Hematopoietic multipotent progenitor cell (in vitro differentiated cells): ENCODE measurements at regions not wholly inside any gene's neighbourhood (a gene's known extent, or its start where the extent isn't known, plus 50 kb on each side); places are given as distances from the start of the nearest gene placed in this dataset.

Source experiments
- DNase-seq, 3 donors: peaks; one replicate each; pipeline ENCODE4 v3.0.0-alpha.2; 2011 to 2015; ENCODE audit warnings: low read depth in 2 of 3, low spot score in 2 of 3

GRCh38 chr3:117278424-117279190, 569.0 kb downstream of the TUSC7 start:
- no peak for DNase-seq

- DNase-seq, result no peak
Observed at GRCh38 chr3:117281371-117281770, 571.8 kb downstream of the TUSC7 start.

GRCh38 chr3:117282566-117282965, 573.0 kb downstream of the TUSC7 start:
- no peak for DNase-seq

DNA sequence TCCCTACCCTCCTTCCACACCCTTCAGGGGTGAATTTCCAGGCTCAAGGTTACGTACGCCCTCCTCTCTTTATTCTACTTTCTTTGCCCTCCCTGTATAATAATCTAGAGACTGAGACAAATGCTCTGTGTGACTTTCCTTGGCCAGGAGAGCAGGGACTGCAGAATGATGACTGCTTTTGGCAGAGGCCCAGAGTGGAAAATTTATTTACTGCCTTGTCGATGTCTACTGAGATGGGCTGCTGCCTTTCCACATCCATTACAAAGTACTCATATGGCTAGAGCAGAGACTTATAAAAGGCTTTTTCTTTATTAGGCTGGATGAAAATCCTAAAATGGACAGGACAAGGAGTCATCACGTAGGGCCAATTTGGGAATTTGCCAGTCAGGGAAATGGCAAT, 576.2 kb downstream of the TUSC7 start:
- no peak for DNase-seq

DNA sequence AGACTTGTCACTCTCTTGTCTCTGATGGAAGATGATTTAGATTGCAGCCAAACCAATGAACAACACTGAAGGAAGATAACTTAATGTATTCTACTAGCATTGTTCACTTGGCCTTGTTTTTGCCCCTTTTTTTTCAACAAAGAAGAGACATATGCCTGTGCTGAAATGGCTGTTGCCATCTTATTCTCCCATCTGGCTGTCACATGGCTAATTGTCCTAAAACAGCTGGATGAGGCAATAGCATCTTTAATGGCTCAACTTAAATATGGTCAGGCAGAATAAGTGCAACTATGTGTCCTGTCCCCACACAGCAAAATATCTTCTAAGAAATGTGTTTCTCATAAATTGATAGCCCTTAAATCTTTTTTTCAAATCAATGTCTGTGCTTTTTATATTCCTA, 576.9 kb downstream of the TUSC7 start:
- DNase-seq, result no peak

DNA sequence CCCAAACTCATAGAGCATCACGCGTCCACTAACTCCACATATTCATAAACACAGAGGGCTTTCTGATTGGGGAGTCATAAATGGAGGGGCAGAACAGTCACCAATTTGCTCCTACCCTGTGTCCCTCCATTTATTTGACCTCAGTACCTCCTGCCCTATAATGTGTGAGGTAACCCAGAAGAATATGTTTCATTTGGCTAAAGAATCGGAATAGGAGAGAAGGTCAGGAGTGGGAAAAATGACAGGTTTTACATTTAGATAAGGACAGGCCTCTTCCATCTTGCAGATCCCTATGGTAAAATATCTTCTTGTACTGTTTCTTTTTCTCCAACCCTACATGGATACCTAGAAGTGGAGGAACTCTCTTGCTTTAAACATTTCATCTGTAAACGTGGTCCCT, 578.0 kb downstream of the TUSC7 start:
- no peak for DNase-seq

- no peak for DNase-seq
Observed at GRCh38 chr3:117291476-117291875, 581.9 kb downstream of the TUSC7 start.

- DNase-seq, result no peak
Observed at GRCh38 chr3:117297065-117297464, 587.5 kb downstream of the TUSC7 start.

GRCh38 chr3:117297541-117297940, 588.0 kb downstream of the TUSC7 start:
- no peak for DNase-seq

- DNase-seq, result no peak
Observed at GRCh38 chr3:117298273-117298672, 588.7 kb downstream of the TUSC7 start.

GRCh38 chr3:117302428-117302827, 592.8 kb downstream of the TUSC7 start:
- DNase-seq, result no peak

DNA sequence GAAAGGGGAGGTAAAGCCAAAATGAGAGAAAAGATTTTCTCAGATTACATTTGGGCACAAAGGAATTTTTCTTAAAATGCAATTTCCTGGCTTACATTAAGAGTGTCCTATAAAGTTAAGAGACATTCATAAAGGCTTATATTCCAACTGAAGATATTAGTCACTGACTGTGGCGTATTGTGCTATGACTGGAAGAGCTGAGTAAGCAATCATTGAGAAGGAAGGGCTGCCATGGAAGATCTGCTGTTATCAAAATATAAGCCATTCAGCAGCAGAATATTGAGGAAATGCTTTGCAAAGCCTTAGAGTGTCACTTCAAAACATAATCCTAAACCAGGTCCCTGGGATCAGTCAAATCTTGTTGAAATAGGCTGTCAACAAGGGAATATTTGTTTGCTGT, 593.9 kb downstream of the TUSC7 start:
- DNase-seq, result no peak

DNA sequence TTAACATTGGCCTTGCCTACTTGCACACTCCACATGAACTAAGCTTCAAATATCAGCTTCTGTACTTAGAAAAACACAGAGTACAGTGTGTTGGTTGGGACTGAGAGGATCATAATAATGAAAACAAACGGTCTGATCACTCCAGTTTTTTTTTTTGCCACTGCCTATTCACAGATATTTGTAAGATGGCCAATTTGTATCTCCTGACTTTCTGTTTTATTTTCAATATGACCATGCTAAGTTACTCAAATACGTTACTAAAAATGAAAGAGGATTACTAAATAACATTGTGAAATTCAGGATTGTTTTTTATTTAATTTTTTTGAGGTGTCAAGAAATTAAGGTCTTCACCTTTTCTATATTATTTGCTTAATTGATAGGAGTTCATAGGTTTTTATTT, 595.1 kb downstream of the TUSC7 start:
- DNase-seq, result no peak

DNA sequence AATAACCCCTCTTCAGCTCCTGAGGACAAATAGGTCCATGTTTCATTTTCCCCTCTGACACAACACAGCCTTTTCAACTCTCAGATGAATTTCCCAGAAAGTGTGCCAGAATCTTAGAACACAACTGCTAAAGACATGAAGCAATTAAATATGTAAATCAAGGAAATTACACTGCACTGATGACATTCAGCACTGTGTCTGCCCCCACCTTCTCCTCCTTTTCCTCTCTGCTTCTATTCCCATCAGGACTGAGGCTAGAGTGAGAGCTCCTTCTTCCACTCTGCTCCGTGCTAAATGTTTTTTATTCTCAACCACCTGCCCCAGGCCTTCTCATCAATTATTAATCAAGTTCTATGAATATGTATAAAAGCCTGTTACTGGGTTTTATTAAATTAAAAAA, 596.1 kb downstream of the TUSC7 start:
- DNase-seq, result no peak

- no peak for DNase-seq
Observed at GRCh38 chr3:117306299-117306698, 596.7 kb downstream of the TUSC7 start.

DNA sequence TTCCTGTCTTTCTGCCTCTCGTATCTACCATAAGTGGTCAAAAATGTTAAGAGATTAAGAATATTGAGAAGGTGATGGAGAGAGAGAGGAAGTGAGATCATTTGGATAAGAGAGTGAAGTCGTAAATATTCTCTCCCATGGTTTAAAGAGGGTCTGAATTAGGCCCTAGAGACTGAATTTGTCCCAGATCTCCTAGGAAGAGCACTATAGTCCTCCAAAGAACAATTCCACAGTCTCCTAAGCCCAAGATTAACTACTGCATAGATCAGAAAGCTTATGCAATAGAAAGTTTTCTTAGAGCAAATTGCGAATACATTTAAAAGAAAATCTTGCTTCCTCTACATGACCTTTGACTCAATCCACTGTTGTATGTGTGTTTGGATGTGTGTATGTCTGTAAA, 598.8 kb downstream of the TUSC7 start:
- DNase-seq, result no peak

DNA sequence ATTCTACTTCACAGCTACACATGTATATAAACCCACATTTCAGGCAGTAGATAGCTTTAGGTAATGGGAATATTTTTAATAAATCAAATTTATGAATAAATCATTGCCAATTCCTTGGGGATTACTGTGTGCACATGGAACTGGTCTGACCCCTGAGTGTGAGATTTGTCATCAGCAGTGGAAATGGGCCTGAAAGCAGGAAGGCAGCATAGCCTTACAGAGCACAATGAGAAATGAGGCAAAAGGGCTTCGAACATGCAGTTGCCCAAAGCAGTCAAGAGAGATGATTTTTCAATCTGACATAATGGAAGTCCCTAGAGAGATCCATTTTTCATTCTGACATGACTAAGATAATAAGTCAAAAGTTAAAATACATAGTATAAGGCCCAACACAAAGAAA, 599.2 kb downstream of the TUSC7 start:
- no peak for DNase-seq

- DNase-seq, result no peak
Observed at GRCh38 chr3:117310536-117310935, 601.0 kb downstream of the TUSC7 start.

DNA sequence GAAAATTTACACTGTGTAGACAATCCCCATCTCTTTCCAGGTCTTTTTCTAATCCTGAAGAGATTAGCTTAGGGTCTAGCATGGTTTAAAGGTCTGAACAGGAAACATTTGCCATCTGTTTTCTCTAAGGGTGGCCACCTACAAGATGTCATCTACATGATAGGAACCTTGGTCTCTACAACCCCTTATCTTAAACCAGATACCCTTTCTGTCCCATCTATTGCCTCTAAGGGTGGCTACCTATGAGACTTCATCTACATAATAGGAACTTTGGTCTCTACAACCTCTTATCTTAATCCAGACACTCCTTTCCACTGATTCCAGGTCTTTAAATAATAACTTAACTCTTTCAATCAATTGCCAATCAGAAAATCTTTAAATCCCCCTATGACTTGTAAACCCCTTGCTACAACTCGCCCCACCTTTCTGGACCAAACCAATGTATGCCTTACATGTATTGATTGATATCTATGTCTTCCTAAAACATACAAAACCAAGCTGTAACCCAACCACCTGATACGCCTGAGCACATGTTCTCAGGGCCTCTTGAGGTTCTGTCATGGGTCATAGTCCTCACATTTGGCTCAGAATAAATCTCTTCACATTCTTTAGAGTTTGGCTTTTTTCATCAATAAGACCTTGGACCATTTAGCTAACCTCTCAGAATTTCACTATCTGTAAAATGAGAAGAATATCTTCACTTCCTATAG, 605.0 kb downstream of the TUSC7 start:
- no peak for DNase-seq

- peak in 2 of 3 donors; percentile 4 to 45 for DNase-seq
Observed at GRCh38 chr3:117322866-117323265, 613.3 kb downstream of the TUSC7 start.

GRCh38 chr3:117346901-117347300, 637.3 kb downstream of the TUSC7 start:
- DNase-seq, result no peak

GRCh38 chr3:117348884-117349283, 639.3 kb downstream of the TUSC7 start:
- DNase-seq, result no peak
